Esophagus squamous epithelium (tissue), 4 donors: ENCODE measurements at regions not wholly inside any gene's neighbourhood (a gene's known extent, or its start where the extent isn't known, plus 50 kb on each side); places are given as distances from the start of the nearest gene placed in this dataset.
"Not testable (repeated sequence)": the region's sequence is repeated elsewhere in the genome, so short reads cannot be mapped to it uniquely, and the experiment has no call there.

Experiments
- POLR2A ChIP-seq, 4 donors: fragments of 450-650 bp; IDR thresholded peaks; one replicate each; pipeline ENCODE4 v1.6.1; 2017; ENCODE audit warnings: antibody characterized with exemption in 4 of 4, mild to moderate bottlenecking in 4 of 4, moderate library complexity in 3 of 4
- TF ChIP-seq, protein P1 (sequence below), 6 experiments: fragments of 450-650 bp in 4 of 6; fragments of 200-600 bp in 2 of 6; sonication (generic) in 2 of 6; IDR thresholded peaks; one replicate each; pipeline ENCODE4 v1.5.1; 2016 to 2019; ENCODE audit warnings: antibody characterized with exemption in 6 of 6, mild to moderate bottlenecking in 4 of 6, moderate library complexity in 4 of 6

DNA sequence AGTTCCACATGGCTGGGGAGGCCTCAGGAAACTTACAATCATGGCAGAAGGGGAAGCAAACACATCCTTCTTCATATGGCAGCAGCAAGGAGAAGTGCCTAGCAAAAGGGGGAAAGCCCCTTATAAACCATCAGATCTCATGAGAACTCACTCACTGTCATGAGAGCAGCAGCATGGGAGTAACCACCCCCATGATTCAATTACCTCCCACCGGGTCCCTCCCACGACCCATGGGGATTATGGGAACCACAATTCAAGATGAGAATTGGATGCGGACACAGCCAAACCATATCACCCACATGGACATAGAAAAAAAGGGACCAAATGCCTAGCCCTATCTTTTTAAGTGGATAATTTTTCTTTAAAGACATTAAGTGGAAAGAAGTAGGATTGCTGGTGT, 350.7 kb downstream of the BCL11B start:
- TF ChIP-seq, protein P1, sequence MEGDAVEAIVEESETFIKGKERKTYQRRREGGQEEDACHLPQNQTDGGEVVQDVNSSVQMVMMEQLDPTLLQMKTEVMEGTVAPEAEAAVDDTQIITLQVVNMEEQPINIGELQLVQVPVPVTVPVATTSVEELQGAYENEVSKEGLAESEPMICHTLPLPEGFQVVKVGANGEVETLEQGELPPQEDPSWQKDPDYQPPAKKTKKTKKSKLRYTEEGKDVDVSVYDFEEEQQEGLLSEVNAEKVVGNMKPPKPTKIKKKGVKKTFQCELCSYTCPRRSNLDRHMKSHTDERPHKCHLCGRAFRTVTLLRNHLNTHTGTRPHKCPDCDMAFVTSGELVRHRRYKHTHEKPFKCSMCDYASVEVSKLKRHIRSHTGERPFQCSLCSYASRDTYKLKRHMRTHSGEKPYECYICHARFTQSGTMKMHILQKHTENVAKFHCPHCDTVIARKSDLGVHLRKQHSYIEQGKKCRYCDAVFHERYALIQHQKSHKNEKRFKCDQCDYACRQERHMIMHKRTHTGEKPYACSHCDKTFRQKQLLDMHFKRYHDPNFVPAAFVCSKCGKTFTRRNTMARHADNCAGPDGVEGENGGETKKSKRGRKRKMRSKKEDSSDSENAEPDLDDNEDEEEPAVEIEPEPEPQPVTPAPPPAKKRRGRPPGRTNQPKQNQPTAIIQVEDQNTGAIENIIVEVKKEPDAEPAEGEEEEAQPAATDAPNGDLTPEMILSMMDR (IDR thresholded peaks at IDR 0.05) = not testable (repeated sequence)
- not testable (repeated sequence) for TF ChIP-seq POLR2A (IDR thresholded peaks at IDR 0.05)
